LNCAP (cell line): ENCODE measurements at regions not wholly inside any gene's neighbourhood (a gene's known extent, or its start where the extent isn't known, plus 50 kb on each side); places are given as distances from the start of the nearest gene placed in this dataset.

ENCODE experiments used
- CTCF ChIP-seq: fragments of 450-650 bp; IDR thresholded peaks from 2 replicates; pipeline ENCODE4 v1.5.1; 2017; ENCODE audit warnings: mild to moderate bottlenecking

- TF ChIP-seq CTCF = no peak
These were observed 978.4 kb downstream of the BCL11B start for GRCh38 chr14:98293576-98293975.

- no peak for TF ChIP-seq CTCF
These were observed 975.1 kb downstream of the BCL11B start for GRCh38 chr14:98296895-98297294.

- no peak for TF ChIP-seq CTCF
These were observed 974.4 kb downstream of the BCL11B start for GRCh38 chr14:98297567-98297966.

GRCh38 chr14:98298481-98299244, 973.3 kb downstream of the BCL11B start:
- no peak for TF ChIP-seq CTCF

- TF ChIP-seq CTCF = no peak
These were observed 970.3 kb downstream of the BCL11B start for GRCh38 chr14:98301681-98302080.

- no peak for TF ChIP-seq CTCF
These were observed 967.4 kb downstream of the BCL11B start for GRCh38 chr14:98304574-98304973.

GRCh38 chr14:98309591-98309990, 962.4 kb downstream of the BCL11B start:
- TF ChIP-seq CTCF = no peak

GRCh38 chr14:98312006-98312405, 960.0 kb downstream of the BCL11B start:
- no peak for TF ChIP-seq CTCF
